ENCODE measurements at regions not wholly inside any gene's neighbourhood (a gene's known extent, or its start where the extent isn't known, plus 50 kb on each side); places are given as distances from the start of the nearest gene placed in this dataset.

DNA sequence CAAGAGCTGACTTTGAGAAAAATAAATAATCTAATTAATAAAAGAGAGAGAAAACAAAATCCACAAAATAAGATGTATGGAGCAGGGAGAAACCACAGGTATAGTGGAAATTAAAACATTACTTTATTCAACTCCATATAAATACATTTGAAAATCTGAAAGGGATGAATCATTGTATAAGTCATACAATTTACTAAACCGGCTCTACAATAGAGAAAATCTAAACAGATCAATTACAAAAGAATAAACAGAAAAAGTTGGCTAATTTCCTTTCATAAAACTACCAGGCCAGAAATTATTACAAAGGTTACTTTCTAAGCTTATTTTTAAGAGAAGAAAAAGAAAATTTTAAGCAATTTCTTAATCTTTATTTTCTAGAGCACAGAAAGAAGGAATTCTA is 51.3 kb upstream of the DRD2 start:
- TF ChIP-seq, protein P1, sequence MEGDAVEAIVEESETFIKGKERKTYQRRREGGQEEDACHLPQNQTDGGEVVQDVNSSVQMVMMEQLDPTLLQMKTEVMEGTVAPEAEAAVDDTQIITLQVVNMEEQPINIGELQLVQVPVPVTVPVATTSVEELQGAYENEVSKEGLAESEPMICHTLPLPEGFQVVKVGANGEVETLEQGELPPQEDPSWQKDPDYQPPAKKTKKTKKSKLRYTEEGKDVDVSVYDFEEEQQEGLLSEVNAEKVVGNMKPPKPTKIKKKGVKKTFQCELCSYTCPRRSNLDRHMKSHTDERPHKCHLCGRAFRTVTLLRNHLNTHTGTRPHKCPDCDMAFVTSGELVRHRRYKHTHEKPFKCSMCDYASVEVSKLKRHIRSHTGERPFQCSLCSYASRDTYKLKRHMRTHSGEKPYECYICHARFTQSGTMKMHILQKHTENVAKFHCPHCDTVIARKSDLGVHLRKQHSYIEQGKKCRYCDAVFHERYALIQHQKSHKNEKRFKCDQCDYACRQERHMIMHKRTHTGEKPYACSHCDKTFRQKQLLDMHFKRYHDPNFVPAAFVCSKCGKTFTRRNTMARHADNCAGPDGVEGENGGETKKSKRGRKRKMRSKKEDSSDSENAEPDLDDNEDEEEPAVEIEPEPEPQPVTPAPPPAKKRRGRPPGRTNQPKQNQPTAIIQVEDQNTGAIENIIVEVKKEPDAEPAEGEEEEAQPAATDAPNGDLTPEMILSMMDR (IDR thresholded peaks at IDR 0.05) = no peak
- no peak for TF ChIP-seq POLR2A (IDR thresholded peaks at IDR 0.05)
- no peak for TF ChIP-seq EP300 (IDR thresholded peaks at IDR 0.05)
